GM19438 (cell line): ENCODE measurements at regions not wholly inside any gene's neighbourhood (a gene's known extent, or its start where the extent isn't known, plus 50 kb on each side); places are given as distances from the start of the nearest gene placed in this dataset.

Experiments used
- ATAC-seq: cut with Tn5 transposase; IDR thresholded peaks from one replicate; pipeline ENCODE4 v1.9.1; 2021; ENCODE audit warnings: low read depth; ENCODE audit not compliant: unreplicated experiment

DNA sequence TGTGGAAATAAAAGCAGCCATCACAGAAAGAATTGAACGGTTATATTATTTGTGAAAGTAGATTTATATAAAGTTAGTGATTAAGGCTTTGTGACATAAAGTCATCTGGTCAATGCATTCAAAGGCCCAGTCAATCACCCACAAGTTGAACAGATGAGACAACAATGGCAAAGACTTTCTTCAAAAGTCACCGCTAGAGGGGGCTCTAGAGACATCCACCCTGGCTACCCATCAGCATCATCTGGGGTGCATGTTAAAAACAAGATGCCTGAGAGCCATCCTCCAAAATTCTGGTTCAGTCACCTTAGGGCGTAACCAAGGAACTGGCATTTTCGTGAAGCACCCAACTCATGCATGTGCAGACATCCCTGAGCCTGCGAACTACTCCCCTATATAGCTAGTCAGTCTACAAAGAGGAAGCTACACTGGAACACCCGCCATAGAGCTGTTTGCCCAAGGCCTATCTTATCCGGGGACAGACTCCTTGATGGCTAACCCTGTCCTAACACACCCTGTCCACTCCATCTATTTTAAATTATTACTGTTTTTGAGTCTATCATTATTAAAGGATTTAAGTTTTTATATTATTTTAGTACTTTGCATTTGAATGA lies 970.5 kb downstream of the UQCRFS1 start:
- ATAC-seq: no peak

DNA sequence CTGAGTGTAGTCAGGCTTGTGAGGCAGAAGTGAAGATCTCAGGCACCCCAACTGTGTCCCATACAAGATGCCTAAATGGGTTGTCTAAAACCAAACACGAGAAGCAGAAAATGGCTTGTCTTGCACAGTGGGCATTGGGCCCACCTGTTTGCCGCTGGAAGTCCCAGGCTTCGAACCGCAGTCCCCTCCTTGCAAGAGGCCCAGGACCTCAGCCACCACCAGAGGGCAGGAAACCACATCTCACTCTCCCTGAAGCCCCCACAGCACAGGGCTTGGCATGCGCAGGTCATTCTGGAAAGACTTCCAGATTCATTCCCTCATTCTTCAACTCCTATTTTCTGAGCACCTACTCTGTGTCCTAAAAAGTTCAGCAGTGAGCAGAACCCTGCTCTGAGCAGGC lies 973.7 kb downstream of the UQCRFS1 start:
- no peak for ATAC-seq

DNA sequence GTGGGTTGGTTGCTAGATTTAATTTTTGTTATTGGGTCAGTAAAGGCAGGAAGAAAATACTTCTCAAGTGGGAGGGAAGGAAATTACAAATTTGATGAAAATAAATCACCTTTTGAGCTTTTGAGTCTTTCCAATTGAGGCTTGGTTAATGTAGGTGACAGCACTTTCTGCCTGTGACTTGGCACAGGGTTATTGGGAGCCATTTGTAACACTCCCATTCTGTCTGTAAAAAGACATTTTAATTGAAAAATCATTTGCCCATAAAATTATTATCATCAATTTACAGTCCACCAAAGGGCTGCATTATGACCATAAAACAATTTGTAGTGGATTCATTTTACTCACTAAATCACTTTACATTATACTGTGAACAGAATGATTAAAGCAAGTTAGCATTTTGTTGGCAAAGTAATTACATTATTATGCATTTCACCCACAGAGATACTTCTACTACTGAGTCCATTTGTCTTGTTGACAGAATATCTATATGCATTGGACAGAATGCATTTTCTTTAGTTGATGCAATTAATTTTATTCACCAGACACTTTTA lies 974.6 kb downstream of the UQCRFS1 start:
- no peak for ATAC-seq

DNA sequence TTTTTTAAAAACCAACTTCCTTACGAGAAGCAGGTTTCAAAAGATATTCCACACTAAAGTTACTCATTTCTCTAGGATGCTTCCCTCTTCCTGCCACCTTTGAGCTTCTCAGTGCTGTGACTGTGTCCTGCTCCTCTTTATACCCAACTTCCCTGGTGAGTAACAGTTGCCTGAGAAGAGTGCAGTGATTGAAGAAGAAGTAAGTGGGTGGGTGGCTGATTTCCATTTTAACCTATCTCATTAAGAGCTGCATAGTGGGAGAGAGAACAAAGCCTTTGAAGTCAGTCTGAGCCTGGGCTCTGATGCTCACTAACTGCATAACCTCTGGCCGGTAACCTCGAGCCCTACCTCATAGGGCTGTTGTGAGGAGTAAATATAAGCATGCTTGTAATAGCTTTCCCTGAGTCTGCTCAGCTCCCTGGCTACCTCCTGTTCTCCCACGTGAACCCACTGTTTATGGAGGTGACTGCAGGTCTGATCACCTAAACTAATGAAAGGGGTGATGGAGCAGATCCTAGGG lies 977.3 kb downstream of the UQCRFS1 start:
- ATAC-seq: no peak

DNA sequence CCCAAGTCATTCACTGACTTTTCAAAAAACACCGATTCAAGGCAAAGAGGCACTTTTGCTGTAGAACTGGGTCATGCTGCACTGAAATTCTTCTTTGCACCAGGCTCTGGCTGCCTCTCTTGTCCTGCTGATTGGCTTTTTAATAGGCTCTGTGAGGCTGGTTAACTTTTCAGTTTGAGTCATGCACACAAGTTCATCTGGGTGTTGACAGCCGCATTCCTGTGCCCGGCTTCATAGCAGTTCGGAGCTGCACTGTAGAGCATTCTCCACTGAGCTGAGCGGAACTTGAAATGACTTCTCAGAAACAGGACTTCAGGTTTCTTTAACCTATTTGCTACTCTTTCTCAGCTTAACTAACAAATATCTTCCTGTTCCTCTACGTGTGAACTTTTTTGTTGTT lies 978.3 kb downstream of the UQCRFS1 start:
- no peak for ATAC-seq

DNA sequence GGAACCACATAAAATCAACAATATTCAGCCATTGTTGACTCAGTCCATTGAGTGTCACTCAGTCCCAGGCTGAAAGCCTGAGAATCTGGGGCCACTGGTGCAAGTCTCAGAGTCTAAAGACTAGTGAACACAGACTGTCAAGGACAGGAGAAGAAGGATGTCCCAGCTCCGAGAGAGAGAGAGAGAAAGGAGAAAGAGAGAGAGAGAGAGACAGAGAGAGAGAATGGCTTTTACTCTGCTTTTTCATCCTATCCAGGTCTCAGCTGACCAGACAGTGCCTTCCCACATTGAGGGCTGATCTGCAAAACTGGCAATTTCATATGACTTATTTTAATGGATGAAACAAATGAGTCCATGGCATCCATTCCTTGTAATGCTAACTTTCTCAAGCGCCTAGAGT lies 984.1 kb downstream of the UQCRFS1 start:
- no peak for ATAC-seq

DNA sequence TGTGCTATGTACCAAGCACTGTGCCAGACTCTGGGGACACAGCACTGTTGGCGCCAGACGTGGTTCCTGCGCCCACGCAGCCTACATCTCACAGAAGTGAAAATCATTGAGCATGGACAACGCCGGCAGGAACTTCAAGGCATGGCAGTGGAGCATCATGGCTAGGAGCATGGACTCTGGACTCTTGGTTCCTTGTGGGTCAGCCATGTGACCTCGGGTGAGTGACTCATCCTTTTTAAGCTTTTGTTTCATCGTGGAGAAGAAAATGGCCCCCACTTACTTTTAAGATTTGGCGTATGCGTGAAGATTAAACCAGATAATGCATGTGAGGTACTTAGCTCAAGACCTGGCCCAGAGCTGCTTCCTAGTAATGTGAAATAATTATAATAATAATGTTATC lies 988.5 kb downstream of the UQCRFS1 start:
- ATAC-seq: no peak

DNA sequence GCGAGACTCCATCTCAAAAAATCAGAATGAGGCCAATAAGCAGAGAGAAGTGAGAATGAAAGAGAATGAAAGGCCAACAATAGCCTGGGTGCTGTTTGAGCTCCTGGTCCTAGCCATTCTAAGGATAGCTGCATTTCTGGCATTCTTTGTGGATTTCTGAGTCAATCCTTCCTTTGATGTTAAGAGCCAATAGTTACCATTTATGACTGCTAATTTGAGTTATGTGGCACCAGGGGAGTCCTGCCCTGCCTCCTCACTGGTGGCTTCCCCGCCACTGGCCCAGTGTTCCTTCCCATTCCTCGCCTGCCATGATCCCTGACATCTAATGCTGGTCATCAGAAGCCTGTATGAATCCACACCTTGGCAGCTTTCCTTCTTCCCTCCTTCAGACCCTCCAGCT lies 991.2 kb downstream of the UQCRFS1 start:
- ATAC-seq: no peak

DNA sequence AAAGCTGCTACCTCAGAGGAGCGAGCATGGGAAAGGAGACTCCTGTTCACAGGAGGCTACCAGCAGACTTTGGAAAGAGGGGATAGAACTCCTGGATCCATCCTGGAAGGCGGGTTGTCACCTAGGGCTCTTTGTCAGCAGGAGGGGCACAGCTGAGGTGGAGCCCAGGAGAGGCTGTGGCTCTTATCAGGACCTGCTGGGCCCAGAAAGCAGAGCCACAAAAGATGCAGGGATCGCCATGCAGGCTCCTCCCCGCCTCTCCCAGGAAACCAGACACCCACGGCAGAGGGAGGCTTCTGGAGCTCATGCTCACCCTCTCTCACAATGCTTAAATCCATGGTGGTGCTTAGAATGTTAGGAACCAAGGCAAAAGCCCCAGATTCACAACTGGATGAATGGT lies 994.2 kb downstream of the UQCRFS1 start:
- ATAC-seq: no peak

DNA sequence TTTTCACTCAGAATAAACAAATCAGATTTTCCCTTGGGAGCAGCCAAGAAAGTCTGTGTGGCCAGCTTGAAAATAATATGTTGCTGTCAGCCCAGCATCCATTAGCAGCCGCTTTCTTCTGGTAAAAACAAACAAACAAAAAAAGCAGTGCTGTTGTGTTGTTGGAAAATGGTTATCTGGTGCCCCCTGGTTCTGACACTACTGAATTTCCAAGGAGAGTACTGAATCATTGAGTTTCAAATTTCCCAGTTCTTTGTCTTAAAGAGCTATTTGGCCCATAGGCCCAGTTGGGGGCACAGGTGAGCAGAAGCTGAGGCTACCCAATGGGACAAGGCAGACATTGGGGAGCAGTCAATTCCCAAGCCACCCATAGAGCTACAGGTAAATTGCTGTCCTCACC lies 995.9 kb downstream of the UQCRFS1 start:
- no peak for ATAC-seq

DNA sequence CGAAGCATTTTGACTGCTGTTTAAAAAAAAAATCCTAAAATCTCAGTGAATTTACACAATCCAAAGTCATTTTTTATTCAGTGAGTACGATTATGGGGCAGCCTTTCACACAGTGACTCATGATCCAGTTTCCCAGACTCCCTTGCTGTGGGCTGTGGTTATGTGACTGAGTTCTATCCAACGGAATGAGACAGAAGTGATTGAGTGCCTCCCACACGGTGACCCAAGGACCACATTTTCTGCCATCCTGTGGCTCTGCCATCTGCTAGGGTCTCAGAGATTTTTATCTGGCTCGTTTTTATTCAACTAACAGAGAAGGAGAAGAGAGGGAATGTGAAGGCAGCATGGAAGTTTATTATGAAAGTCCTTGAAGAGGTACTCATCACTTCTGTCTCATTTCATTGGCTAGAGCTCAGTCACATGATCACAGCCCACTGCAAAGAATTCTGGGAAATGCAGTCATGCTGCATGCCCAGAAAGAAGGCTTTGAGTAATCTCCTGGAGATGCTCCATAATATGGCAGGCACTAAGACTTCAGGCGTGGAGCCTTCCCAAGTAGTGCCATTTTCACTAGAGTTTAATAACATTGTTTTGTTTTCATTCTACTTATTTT lies 999.4 kb downstream of the UQCRFS1 start:
- ATAC-seq: no peak

DNA sequence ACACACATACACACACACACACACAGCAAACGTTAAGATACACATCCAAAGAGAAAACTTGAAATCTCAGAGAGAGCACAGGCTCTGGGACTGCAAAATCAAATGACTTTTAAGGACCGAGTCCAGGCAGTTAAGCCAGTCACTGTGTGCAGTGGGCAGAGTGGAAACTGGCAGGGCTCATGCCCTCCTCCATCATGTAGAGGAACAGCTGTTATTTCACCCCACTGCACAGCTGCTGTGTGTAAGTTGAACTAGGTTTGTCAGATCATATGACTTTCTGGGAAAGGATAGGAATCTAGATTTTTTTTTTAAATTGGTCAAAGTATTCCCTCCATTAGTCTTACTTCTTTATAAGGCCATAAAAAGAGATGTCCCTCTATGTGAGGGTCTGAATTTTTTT lies 1002.1 kb downstream of the UQCRFS1 start:
- no peak for ATAC-seq

DNA sequence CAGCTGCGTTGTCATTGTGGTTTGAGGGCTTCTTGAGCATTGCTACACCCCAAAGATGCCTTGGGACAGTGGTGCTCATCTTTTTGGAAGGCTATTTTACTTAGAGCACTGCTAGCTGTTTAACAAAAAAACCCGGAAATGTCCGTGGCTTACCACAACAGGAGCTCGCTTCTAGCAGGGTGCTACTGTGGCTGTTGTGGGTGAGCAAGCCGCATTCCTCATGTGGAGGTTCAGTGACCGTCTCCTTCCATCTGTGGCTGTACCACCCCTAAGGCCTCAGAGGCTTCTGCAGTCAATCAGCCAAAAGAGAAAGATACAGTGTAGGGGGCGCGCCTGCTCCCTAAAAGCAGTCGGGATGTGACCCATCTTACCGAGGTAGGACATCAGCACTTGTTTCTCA lies 1004.2 kb downstream of the UQCRFS1 start:
- ATAC-seq: no peak

DNA sequence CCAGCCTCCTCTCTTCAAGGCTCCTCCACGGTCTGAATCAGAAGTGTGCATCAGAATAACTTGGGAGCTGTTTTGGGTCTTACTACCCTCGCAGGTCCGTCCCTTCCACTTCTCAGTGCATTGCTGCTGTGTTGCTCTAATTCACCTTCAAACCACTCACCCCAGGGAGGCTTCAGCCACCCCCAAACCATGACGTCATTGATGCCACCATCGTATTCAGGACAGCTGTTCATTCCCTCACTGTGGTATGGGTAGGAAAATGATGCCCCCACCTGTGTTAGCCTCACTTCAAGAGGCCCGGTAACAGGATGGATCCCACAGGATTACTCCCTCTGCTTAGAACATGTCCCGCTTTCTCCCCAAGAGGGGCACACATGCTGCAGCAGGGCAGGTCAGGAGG lies 1005.7 kb downstream of the UQCRFS1 start:
- ATAC-seq: no peak

DNA sequence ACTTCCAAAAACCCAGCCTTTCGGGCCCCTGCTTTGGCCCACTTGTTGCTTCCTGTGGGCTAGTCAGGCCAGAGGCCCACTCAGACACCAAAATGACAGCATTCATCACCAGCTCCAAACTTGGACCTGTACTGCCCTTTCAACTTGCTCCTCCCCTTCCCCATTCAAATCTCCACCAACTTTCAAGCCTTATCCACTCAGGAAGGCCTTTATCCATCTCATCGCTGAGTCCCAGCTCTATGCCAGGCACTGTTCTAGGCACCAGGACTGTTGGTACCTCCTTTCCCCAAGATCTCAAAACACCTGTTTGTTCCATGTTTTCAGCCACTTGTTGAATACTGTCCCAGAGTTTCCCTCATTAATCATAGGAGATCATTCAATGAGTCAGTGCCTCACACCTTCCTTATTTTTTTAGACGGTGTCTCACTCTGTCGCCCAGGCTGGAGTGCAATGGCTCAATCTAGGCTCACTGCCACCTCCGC lies 1011.4 kb downstream of the UQCRFS1 start:
- no peak for ATAC-seq

DNA sequence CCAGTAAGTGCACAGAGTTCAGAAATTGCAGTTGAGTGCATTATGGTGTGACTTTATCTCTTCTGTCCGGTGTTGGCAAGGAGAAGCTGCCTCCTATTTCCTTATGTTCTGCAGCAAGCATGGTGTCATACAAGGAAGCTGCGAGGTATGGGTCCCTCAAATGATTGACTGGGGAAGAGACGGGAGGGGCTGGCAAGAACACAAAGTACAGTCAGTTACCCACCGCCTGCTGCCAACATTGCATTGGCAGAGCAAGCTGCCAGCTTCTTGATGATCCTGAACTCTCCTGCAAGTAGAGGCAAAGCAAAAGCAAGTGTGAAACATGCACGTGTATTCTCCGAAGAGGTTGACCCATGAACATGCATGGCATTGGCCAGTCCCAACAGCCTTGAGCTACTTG lies 1013.6 kb downstream of the UQCRFS1 start:
- ATAC-seq: no peak

DNA sequence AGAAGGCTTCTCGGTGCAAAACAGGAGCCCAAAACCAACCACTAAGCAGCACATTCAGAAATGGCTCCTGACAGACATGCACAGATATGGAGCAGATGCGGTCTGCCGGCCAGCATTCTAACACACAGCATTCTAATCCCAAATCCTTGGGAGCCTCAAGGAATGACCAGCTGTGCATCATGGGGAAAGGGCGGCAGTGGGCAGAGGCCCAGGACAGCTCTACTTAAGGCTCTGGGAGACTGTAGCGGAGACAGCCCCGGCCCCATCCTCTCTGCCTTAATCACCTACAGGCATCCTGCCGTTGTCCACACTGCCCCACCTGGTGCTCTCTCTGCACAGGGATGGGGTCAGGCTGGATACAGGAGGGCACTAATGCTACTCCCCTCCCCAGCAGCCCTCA lies 1016.0 kb downstream of the UQCRFS1 start:
- ATAC-seq: no peak

DNA sequence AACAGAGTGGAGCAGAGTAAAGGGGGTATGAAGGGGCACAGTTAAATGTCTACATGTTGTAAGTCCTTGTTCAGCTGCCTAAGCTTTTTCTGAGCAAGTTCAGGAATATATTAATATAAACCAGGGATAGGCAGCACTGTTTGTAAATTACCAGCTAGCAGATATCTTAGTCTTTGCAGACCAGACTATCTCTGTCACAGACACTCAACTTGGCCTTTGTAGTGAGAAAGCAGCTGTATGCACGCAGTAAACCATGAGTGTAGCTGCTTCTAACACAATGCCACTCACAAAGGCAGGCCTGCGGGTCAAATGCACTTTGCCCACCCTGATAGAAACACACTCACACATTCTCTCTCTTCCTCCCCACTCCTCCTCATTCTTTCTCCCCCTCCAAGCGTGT lies 1016.9 kb downstream of the UQCRFS1 start:
- no peak for ATAC-seq

DNA sequence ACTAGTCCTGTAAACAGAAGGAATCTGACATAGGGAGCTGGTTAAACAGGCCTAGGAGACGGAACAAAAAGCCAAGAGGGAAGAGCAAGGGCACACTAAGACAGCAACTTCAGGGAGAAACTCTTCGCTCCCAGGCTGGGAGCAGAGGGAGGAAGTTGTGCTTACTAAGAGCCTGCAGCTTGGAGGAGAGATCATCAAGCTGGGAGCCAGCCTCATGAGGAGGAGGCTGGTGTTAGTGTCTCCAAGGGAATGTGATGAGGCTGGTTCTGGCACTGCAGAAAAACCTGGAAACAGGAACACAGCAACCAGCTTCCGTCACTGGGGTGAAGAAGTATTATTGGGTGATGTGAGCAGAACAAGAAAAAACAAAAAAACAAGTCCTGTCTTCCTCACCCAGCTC lies 1027.3 kb downstream of the UQCRFS1 start:
- ATAC-seq: no peak

DNA sequence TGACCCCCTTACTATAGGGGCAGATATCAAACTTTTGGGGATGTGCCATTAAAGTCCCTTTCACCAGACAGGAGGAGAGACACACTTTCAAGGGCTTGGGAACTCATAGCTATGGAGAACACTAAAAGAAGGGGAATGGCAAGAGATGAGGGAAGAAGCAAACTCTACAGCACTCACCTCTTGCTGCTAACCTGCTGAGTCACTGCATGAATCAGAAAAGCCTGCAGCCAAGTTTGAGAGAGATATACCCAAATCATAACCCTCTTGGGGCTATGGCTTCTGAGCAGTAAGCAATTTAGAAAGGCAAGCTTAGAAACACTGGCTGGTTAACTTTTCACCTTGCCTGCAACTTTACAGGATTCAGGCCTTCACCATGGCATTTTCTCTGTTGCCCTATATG lies 1028.0 kb downstream of the UQCRFS1 start:
- ATAC-seq: no peak

DNA sequence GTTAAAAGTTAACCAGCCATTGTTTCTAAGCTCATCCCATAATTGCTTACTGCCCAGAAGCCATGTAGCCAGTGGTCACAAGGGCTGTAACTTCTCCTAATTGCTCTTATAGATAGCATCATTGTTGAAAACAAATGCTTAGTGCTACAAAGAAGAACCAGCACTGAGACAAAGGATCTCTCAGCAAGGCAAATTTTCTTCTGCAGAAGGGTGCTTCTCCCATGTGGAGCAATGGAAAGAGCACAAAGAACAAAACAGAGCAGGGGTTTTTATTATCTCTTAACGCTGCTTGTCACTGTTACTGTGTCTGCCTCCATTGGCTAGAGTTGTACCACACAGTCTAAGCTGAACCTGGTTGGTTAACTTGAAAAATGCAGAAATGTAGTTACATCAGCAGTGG lies 1036.8 kb downstream of the UQCRFS1 start:
- ATAC-seq: no peak

DNA sequence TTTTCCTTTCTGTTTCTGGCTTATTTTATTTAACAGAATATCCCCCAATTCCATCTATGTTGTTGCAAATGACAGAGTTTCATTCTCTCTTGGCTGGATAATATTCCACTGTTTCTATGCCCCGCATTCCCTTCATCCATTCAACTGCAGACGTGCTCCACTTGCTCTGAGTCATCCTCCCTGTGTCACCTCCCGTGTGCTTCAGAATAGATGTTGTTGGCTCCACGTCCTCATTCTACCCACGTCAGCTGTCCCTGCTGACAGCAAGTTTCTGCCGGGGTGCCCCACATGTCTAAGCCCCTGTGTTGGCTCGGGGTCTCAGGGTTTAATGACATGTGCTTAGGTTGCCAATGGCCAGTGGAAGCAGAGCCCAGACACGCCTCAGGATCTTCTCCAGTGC lies 1041.0 kb downstream of the UQCRFS1 start:
- no peak for ATAC-seq
